Liver (tissue), 8 donors: ENCODE measurements at regions not wholly inside any gene's neighbourhood (a gene's known extent, or its start where the extent isn't known, plus 50 kb on each side); places are given as distances from the start of the nearest gene placed in this dataset.

Source experiments
- DNase-seq: peaks from one replicate; pipeline ENCODE4 v3.0.0-alpha.2; 2017; ENCODE audit warnings: low spot score
- H3K27ac ChIP-seq, 2 donors: one replicate each; pipeline ENCODE4 v1.7.0; 2013; ENCODE audit warnings: inconsistent platforms in 2 of 2, low read length in 2 of 2, control low read depth in 1 of 2, low read depth in 1 of 2, mild to moderate bottlenecking in 1 of 2
- H3K27me3 ChIP-seq, 4 donors: one replicate each; pipeline versions ENCODE4 v1.6.1 to v1.7.0; 2013; ENCODE audit warnings: low read length in 3 of 4, inconsistent platforms in 1 of 4, mild to moderate bottlenecking in 1 of 4, moderate library complexity in 1 of 4; ENCODE audit not compliant: control insufficient read depth in 4 of 4, insufficient read depth in 4 of 4
- H3K36me3 ChIP-seq, 4 donors: one replicate each; pipeline versions ENCODE4 v1.6.1 to v1.7.0; 2013; ENCODE audit warnings: low read length in 3 of 4, mild to moderate bottlenecking in 3 of 4, low read depth in 1 of 4, moderate library complexity in 1 of 4; ENCODE audit not compliant: control insufficient read depth in 4 of 4, insufficient read depth in 3 of 4
- H3K4me1 ChIP-seq, 4 donors: one replicate each; pipeline versions ENCODE4 v1.6.1 to v1.7.0; 2013; ENCODE audit warnings: low read length in 3 of 4, mild to moderate bottlenecking in 3 of 4, moderate library complexity in 1 of 4; ENCODE audit not compliant: control insufficient read depth in 4 of 4, insufficient read depth in 4 of 4
- H3K4me3 ChIP-seq, 3 donors: one replicate each; pipeline versions ENCODE4 v1.6.1 to v1.7.0; 2013; ENCODE audit warnings: low read length in 3 of 3, control low read depth in 1 of 3, low read depth in 1 of 3, mild to moderate bottlenecking in 1 of 3
- H3K9ac ChIP-seq, 2 donors: one replicate each; pipeline ENCODE4 v1.7.0; 2013; ENCODE audit warnings: low read length in 2 of 2, mild to moderate bottlenecking in 2 of 2, moderate library complexity in 2 of 2, control low read depth in 1 of 2, low read depth in 1 of 2
- H3K9me3 ChIP-seq, 4 donors: one replicate each; pipeline versions ENCODE4 v1.6.1 to v1.7.0; 2013; ENCODE audit warnings: low read length in 3 of 4; ENCODE audit not compliant: control insufficient read depth in 4 of 4
- EGR1 ChIP-seq, 2 donors: IDR thresholded peaks; 2 replicates each; pipeline ENCODE4 v1.6.1; 2016 to 2018; ENCODE audit warnings: antibody characterized with exemption in 2 of 2, low read depth in 2 of 2
- FOXA1 ChIP-seq: IDR thresholded peaks from 2 replicates; pipeline ENCODE4 v1.6.1; 2016; ENCODE audit warnings: antibody characterized with exemption
- FOXA2 ChIP-seq: IDR thresholded peaks from 2 replicates; pipeline ENCODE4 v1.6.1; 2016; ENCODE audit warnings: antibody characterized with exemption
- GABPA ChIP-seq, 2 donors: IDR thresholded peaks in 1 of 2; conservative IDR thresholded peaks in 1 of 2; 2 replicates each; pipeline ENCODE4 v1.6.1; 2016; ENCODE audit warnings: antibody characterized with exemption in 2 of 2, mild to moderate bottlenecking in 1 of 2, moderate library complexity in 1 of 2
- HNF4A ChIP-seq, 2 donors: conservative IDR thresholded peaks; 2 replicates each; pipeline ENCODE4 v1.6.1; 2016; ENCODE audit warnings: antibody characterized with exemption in 2 of 2, mild to moderate bottlenecking in 2 of 2
- JUND ChIP-seq, 2 donors: IDR thresholded peaks; 2 replicates each; pipeline ENCODE4 v1.6.1; 2016; ENCODE audit warnings: antibody characterized with exemption in 2 of 2
- NR2F2 ChIP-seq: IDR thresholded peaks from 2 replicates; pipeline ENCODE4 v1.6.1; 2016; ENCODE audit warnings: antibody characterized with exemption
- RAD21 ChIP-seq, 2 donors: IDR thresholded peaks; 2 replicates each; pipeline ENCODE4 v1.6.1; 2016; ENCODE audit warnings: antibody characterized with exemption in 2 of 2, mild to moderate bottlenecking in 2 of 2
- RXRA ChIP-seq, 2 donors: IDR thresholded peaks; 2 replicates each; pipeline ENCODE4 v1.6.1; 2017 to 2018; ENCODE audit warnings: antibody characterized with exemption in 2 of 2, mild to moderate bottlenecking in 1 of 2
- SP1 ChIP-seq: IDR thresholded peaks from 2 replicates; pipeline ENCODE4 v1.6.1; 2018; ENCODE audit warnings: antibody characterized with exemption, mild to moderate bottlenecking
- TAF1 ChIP-seq: conservative IDR thresholded peaks from 2 replicates; pipeline ENCODE4 v1.6.1; 2016; ENCODE audit warnings: antibody characterized with exemption, mild to moderate bottlenecking
- YY1 ChIP-seq: IDR thresholded peaks from 2 replicates; pipeline ENCODE4 v1.6.1; 2016; ENCODE audit warnings: antibody characterized with exemption, mild to moderate bottlenecking
- WGBS: extraction: QIAGEN DNeasy Blood & Tissue Kit; methylation state at CpG from one replicate; pipeline ENCODE4 v1.1.7; 2013; 5-methylcytosine and 5-hydroxymethylcytosine counted together
- TF ChIP-seq, protein P1 (sequence below): IDR thresholded peaks from 2 replicates; pipeline ENCODE4 v1.6.1; 2016; ENCODE audit warnings: antibody characterized with exemption
- TF ChIP-seq, protein P2 (sequence below): IDR thresholded peaks from 2 replicates; pipeline ENCODE4 v1.6.1; 2016; ENCODE audit warnings: antibody characterized with exemption, mild to moderate bottlenecking
- TF ChIP-seq, protein P3 (sequence below): IDR thresholded peaks from 2 replicates; pipeline ENCODE4 v1.6.1; 2016; ENCODE audit warnings: antibody characterized with exemption
- TF ChIP-seq, protein P4 (sequence below): fragments of 150-350 bp; IDR thresholded peaks from 2 replicates; pipeline ENCODE4 v1.5.1; 2017; ENCODE audit warnings: improper control_type of control experiment, low read depth, low read length; ENCODE audit not compliant: missing input control
- TF ChIP-seq, protein P5 (sequence below): IDR thresholded peaks from 2 replicates; pipeline ENCODE4 v1.6.1; 2016; ENCODE audit warnings: antibody characterized with exemption
- donor health status: healthy.
- donor health status: healthy.
- donor health status: healthy.
- donor health status: healthy.
- donor health status: healthy.

DNA sequence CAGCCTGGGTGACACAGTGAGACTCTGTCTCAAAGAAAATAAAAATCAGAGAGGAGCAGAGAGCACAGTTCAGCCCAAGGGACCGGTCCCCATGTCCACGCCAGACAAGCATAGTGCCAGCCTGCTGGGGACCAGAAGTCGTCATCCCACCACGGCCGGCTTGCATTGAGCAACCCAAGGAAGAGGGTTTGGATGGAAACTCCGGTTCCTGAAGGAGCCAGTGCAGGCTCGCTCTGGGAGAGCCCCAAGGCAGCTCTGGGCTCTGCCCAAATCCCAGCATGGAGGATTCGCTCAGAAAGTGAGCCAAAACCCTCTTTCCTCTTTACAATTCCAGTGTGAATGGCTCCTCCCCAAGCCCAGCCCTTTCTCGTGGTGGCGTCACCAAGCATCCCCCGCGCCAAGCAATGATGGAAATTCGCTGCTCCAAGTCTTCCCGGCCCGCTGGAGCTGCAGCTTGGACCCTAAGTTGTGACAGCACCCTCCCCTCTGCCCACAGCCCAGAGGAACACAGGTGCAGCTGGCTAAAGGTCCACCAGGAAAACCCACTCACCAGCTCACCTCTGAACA, 64.1 kb upstream of the SLC25A33 start:
- H3K4me1 ChIP-seq = no peaks in the 10 kb centered on the region
- no peaks in the 10 kb centered on the region for H3K27me3 ChIP-seq
- no peak overlapping the region for H3K27ac ChIP-seq
- 88% methylated on average over 15 of the region's 15 CpGs for WGBS
- TF ChIP-seq NR2F2 (no peak), FOXA2 (no peak), TAF1 (no peak), FOXA1 (no peak), RAD21 (IDR thresholded peaks at IDR 0.05) (no peak), EGR1 (IDR thresholded peaks at IDR 0.05; ENCODE audit: low read depth in 2 of 2) (no peak), SP1 (no peak), YY1 (no peak), HNF4A (conservative IDR thresholded peaks at IDR 0.05) (no peak), RXRA (IDR thresholded peaks at IDR 0.05) (no peak), JUND (IDR thresholded peaks at IDR 0.05) (no peak), GABPA (IDR thresholded peaks at IDR 0.05 in 1 of 2, conservative IDR thresholded peaks at IDR 0.05 in 1 of 2) (no peak)
- TF ChIP-seq, protein P1, sequence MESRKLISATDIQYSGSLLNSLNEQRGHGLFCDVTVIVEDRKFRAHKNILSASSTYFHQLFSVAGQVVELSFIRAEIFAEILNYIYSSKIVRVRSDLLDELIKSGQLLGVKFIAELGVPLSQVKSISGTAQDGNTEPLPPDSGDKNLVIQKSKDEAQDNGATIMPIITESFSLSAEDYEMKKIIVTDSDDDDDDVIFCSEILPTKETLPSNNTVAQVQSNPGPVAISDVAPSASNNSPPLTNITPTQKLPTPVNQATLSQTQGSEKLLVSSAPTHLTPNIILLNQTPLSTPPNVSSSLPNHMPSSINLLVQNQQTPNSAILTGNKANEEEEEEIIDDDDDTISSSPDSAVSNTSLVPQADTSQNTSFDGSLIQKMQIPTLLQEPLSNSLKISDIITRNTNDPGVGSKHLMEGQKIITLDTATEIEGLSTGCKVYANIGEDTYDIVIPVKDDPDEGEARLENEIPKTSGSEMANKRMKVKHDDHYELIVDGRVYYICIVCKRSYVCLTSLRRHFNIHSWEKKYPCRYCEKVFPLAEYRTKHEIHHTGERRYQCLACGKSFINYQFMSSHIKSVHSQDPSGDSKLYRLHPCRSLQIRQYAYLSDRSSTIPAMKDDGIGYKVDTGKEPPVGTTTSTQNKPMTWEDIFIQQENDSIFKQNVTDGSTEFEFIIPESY = no peak
- TF ChIP-seq, protein P2, sequence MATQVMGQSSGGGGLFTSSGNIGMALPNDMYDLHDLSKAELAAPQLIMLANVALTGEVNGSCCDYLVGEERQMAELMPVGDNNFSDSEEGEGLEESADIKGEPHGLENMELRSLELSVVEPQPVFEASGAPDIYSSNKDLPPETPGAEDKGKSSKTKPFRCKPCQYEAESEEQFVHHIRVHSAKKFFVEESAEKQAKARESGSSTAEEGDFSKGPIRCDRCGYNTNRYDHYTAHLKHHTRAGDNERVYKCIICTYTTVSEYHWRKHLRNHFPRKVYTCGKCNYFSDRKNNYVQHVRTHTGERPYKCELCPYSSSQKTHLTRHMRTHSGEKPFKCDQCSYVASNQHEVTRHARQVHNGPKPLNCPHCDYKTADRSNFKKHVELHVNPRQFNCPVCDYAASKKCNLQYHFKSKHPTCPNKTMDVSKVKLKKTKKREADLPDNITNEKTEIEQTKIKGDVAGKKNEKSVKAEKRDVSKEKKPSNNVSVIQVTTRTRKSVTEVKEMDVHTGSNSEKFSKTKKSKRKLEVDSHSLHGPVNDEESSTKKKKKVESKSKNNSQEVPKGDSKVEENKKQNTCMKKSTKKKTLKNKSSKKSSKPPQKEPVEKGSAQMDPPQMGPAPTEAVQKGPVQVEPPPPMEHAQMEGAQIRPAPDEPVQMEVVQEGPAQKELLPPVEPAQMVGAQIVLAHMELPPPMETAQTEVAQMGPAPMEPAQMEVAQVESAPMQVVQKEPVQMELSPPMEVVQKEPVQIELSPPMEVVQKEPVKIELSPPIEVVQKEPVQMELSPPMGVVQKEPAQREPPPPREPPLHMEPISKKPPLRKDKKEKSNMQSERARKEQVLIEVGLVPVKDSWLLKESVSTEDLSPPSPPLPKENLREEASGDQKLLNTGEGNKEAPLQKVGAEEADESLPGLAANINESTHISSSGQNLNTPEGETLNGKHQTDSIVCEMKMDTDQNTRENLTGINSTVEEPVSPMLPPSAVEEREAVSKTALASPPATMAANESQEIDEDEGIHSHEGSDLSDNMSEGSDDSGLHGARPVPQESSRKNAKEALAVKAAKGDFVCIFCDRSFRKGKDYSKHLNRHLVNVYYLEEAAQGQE = no peak
- TF ChIP-seq, protein P3, sequence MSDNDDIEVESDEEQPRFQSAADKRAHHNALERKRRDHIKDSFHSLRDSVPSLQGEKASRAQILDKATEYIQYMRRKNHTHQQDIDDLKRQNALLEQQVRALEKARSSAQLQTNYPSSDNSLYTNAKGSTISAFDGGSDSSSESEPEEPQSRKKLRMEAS = no peak
- TF ChIP-seq, protein P4, sequence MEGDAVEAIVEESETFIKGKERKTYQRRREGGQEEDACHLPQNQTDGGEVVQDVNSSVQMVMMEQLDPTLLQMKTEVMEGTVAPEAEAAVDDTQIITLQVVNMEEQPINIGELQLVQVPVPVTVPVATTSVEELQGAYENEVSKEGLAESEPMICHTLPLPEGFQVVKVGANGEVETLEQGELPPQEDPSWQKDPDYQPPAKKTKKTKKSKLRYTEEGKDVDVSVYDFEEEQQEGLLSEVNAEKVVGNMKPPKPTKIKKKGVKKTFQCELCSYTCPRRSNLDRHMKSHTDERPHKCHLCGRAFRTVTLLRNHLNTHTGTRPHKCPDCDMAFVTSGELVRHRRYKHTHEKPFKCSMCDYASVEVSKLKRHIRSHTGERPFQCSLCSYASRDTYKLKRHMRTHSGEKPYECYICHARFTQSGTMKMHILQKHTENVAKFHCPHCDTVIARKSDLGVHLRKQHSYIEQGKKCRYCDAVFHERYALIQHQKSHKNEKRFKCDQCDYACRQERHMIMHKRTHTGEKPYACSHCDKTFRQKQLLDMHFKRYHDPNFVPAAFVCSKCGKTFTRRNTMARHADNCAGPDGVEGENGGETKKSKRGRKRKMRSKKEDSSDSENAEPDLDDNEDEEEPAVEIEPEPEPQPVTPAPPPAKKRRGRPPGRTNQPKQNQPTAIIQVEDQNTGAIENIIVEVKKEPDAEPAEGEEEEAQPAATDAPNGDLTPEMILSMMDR = no peak
- TF ChIP-seq, protein P5, sequence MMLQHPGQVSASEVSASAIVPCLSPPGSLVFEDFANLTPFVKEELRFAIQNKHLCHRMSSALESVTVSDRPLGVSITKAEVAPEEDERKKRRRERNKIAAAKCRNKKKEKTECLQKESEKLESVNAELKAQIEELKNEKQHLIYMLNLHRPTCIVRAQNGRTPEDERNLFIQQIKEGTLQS = no peak
- H3K9me3 ChIP-seq = no peaks in the 10 kb centered on the region
- H3K36me3 ChIP-seq = no peaks in the 10 kb centered on the region
- no peak for DNase-seq
- H3K4me3 ChIP-seq = no peak overlapping the region
- H3K9ac ChIP-seq = no peak overlapping the region
